Neuronal stem cell (in vitro differentiated cells): ENCODE measurements at regions not wholly inside any gene's neighbourhood (a gene's known extent, or its start where the extent isn't known, plus 50 kb on each side); places are given as distances from the start of the nearest gene placed in this dataset.

Experiments used
- DNase-seq: peaks from one replicate; pipeline ENCODE4 v3.0.0-alpha.2; 2013; ENCODE audit warnings: low spot score
- H2AFZ ChIP-seq: one replicate; pipeline ENCODE4 v1.6.1; 2013; ENCODE audit warnings: mild to moderate bottlenecking, low read length, inconsistent platforms
- H2AK5ac ChIP-seq: 2 replicates; pipeline ENCODE4 v1.6.1; 2013; ENCODE audit warnings: low read depth, mild to moderate bottlenecking, inconsistent platforms, low read length, moderate library complexity, mixed read lengths
- H2BK120ac ChIP-seq: 2 replicates; pipeline ENCODE4 v1.6.1; 2013; ENCODE audit warnings: low read depth, mild to moderate bottlenecking, inconsistent platforms, low read length, moderate library complexity, mixed read lengths
- H2BK12ac ChIP-seq: one replicate; pipeline ENCODE4 v1.6.1; 2013; ENCODE audit warnings: low read length, inconsistent platforms
- H2BK15ac ChIP-seq: 2 replicates; pipeline ENCODE4 v1.6.1; 2013; ENCODE audit warnings: mild to moderate bottlenecking, low read length, inconsistent platforms, mixed read lengths
- H2BK5ac ChIP-seq: one replicate; pipeline ENCODE4 v1.6.1; 2013; ENCODE audit warnings: inconsistent platforms, mild to moderate bottlenecking, low read length, moderate library complexity
- H3K14ac ChIP-seq: one replicate; pipeline ENCODE4 v1.6.1; 2013; ENCODE audit warnings: low read length, inconsistent platforms
- H3K18ac ChIP-seq: 2 replicates; pipeline ENCODE4 v1.6.1; 2013; ENCODE audit warnings: low read length, inconsistent platforms
- H3K23ac ChIP-seq: 2 replicates; pipeline ENCODE4 v1.6.1; 2013; ENCODE audit warnings: low read depth, mild to moderate bottlenecking, mixed read lengths, low read length, inconsistent platforms; ENCODE audit not compliant: poor library complexity
- H3K27ac ChIP-seq: replicated peaks from 3 replicates; pipeline ENCODE4 v1.5.1; 2013; ENCODE audit warnings: low read length, inconsistent platforms
- H3K27me3 ChIP-seq, 3 experiments: 2 replicates each; pipeline ENCODE4 v1.6.1; 2013; ENCODE audit warnings: low read length in 3 of 3, mild to moderate bottlenecking in 2 of 3, inconsistent platforms in 1 of 3, low read depth in 1 of 3, mixed read lengths in 1 of 3, moderate library complexity in 1 of 3; ENCODE audit not compliant: control insufficient read depth in 3 of 3, insufficient read depth in 3 of 3
- H3K36me3 ChIP-seq, 2 donors: replicated peaks in 1 of 2; 2 replicates each; pipeline ENCODE4 v1.6.1; 2013; ENCODE audit warnings: low read length in 2 of 2; ENCODE audit not compliant: control insufficient read depth in 2 of 2, insufficient read depth in 2 of 2
- H3K4ac ChIP-seq: 2 replicates; pipeline ENCODE4 v1.6.1; 2013; ENCODE audit warnings: inconsistent platforms, mild to moderate bottlenecking, low read length, moderate library complexity
- H3K4me1 ChIP-seq, 2 donors: 1 replicate in 1 of 2; 2 replicates in 1 of 2; pipeline ENCODE4 v1.6.1; 2013; ENCODE audit warnings: low read length in 2 of 2, low read depth in 1 of 2; ENCODE audit not compliant: control insufficient read depth in 2 of 2, insufficient read depth in 1 of 2
- H3K4me2 ChIP-seq: one replicate; pipeline ENCODE4 v1.6.1; 2013; ENCODE audit warnings: mild to moderate bottlenecking, low read length, inconsistent platforms; ENCODE audit not compliant: insufficient read depth, poor library complexity, severe bottlenecking
- H3K4me3 ChIP-seq, 2 donors: 2 replicates each; pipeline ENCODE4 v1.5.1; 2013; ENCODE audit warnings: low read length in 2 of 2, mild to moderate bottlenecking in 2 of 2, inconsistent platforms in 1 of 2, moderate library complexity in 1 of 2
- H3K79me1 ChIP-seq: one replicate; pipeline ENCODE4 v1.6.1; 2013; ENCODE audit warnings: low read depth, mild to moderate bottlenecking, inconsistent platforms, low read length, moderate library complexity
- H3K9ac ChIP-seq: one replicate; pipeline ENCODE4 v1.6.1; 2013; ENCODE audit warnings: mild to moderate bottlenecking, low read depth, low read length, inconsistent platforms; ENCODE audit not compliant: poor library complexity
- H3K9me3 ChIP-seq, 2 donors: replicated peaks in 1 of 2; 2 replicates each; pipeline versions ENCODE3 to v1.6.1; 2013; ENCODE audit warnings: low read length in 2 of 2, mild to moderate bottlenecking in 2 of 2, inconsistent platforms in 1 of 2, low read depth in 1 of 2, mixed read lengths in 1 of 2, moderate library complexity in 1 of 2; ENCODE audit not compliant: control insufficient read depth in 2 of 2, insufficient read depth in 1 of 2
- H4K8ac ChIP-seq: one replicate; pipeline ENCODE4 v1.6.1; 2013; ENCODE audit warnings: low read depth, mild to moderate bottlenecking, inconsistent platforms, low read length, moderate library complexity
- H4K91ac ChIP-seq: one replicate; pipeline ENCODE4 v1.6.1; 2013; ENCODE audit warnings: low read length, low read depth, mild to moderate bottlenecking, inconsistent platforms; ENCODE audit not compliant: poor library complexity
- WGBS, 2 donors: extraction: QIAGEN DNeasy Blood & Tissue Kit; methylation state at CpG; one replicate each; pipeline ENCODE4 v1.1.7; 2013; ENCODE audit warnings: missing lambda C conversion rate in 2 of 2, mixed read lengths in 1 of 2; ENCODE audit not compliant: insufficient read length in 2 of 2, insufficient replicate concordance in 1 of 2; ENCODE audit errors: extremely low coverage in 2 of 2; 5-methylcytosine and 5-hydroxymethylcytosine counted together

GRCh38 chr6:120493505-120493904 lies 840.8 kb downstream of the TBC1D32 start:
- no peak overlapping the region for H2AK5ac ChIP-seq
- no peaks in the 10 kb centered on the region for H3K36me3 ChIP-seq
- H3K4me2 ChIP-seq: no peak overlapping the region
- no peak overlapping the region for H4K91ac ChIP-seq
- H3K14ac ChIP-seq: no peak overlapping the region
- H2BK15ac ChIP-seq: no peak overlapping the region
- no peak for DNase-seq
- no peak overlapping the region for H3K27ac ChIP-seq
- H4K8ac ChIP-seq: no peak overlapping the region
- no peak overlapping the region for H2AFZ ChIP-seq
- no peak overlapping the region for H3K9ac ChIP-seq
- no peaks in the 10 kb centered on the region for H3K9me3 ChIP-seq
- H2BK5ac ChIP-seq: no peak overlapping the region
- no peaks in the 10 kb centered on the region for H3K27me3 ChIP-seq
- no peak overlapping the region for H3K23ac ChIP-seq
- H3K4me1 ChIP-seq: no peaks in the 10 kb centered on the region
- H2BK120ac ChIP-seq: no peak overlapping the region
- no peaks in the 10 kb centered on the region for H3K79me1 ChIP-seq
- no peak overlapping the region for H2BK12ac ChIP-seq
- no peak overlapping the region for H3K4ac ChIP-seq
- H3K18ac ChIP-seq: no peak overlapping the region
- H3K4me3 ChIP-seq: no peak overlapping the region

GRCh38 chr6:120489941-120490340 lies 844.3 kb downstream of the TBC1D32 start:
- Histone ChIP-seq H2BK5ac (no peak overlapping the region), H4K8ac (no peak overlapping the region), H3K4me2 (no peak overlapping the region), H3K27me3 (no peaks in the 10 kb centered on the region), H2BK120ac (no peak overlapping the region), H3K36me3 (no peaks in the 10 kb centered on the region), H2BK12ac (no peak overlapping the region), H3K79me1 (no peaks in the 10 kb centered on the region), H3K4ac (no peak overlapping the region), H3K4me3 (no peak overlapping the region), H2AFZ (no peak overlapping the region), H3K27ac (no peak overlapping the region), H3K18ac (no peak overlapping the region), H2AK5ac (no peak overlapping the region), H3K9ac (no peak overlapping the region), H3K9me3 (no peaks in the 10 kb centered on the region), H4K91ac (no peak overlapping the region), H2BK15ac (no peak overlapping the region), H3K4me1 (no peaks in the 10 kb centered on the region), H3K14ac (no peak overlapping the region), H3K23ac (no peak overlapping the region)
- no CpG with 5 or more reads among the region's 2 CpGs for WGBS, 2 donors
- no peak for DNase-seq

GRCh38 chr6:120484146-120484545 lies 850.1 kb downstream of the TBC1D32 start:
- H3K27ac ChIP-seq: no peak overlapping the region
- no CpG with 5 or more reads among the region's 2 CpGs for WGBS, 2 donors

GRCh38 chr6:120478650-120479049 lies 855.6 kb downstream of the TBC1D32 start:
- Histone ChIP-seq H2BK5ac (no peak overlapping the region), H3K9ac (no peak overlapping the region), H3K36me3 (no peaks in the 10 kb centered on the region), H3K27ac (no peak overlapping the region), H3K18ac (no peak overlapping the region), H4K91ac (no peak overlapping the region), H2AK5ac (no peak overlapping the region), H3K4me1 (no peaks in the 10 kb centered on the region), H3K23ac (no peak overlapping the region), H3K4me3 (no peak overlapping the region), H2BK12ac (no peak overlapping the region), H3K79me1 (no peaks in the 10 kb centered on the region), H3K4ac (no peak overlapping the region), H2AFZ (no peak overlapping the region), H4K8ac (no peak overlapping the region), H2BK15ac (no peak overlapping the region), H3K27me3 (no peaks in the 10 kb centered on the region), H3K9me3 (no peaks in the 10 kb centered on the region), H3K4me2 (no peak overlapping the region), H2BK120ac (no peak overlapping the region), H3K14ac (no peak overlapping the region)
- DNase-seq: no peak
- no CpG with 5 or more reads among the region's 1 CpG for WGBS, 2 donors

More at GRCh38 chr6:120484146-120484545, 850.1 kb downstream of the TBC1D32 start:
- Histone ChIP-seq H3K27me3 (no peaks in the 10 kb centered on the region), H3K18ac (no peak overlapping the region), H3K4me1 (no peaks in the 10 kb centered on the region), H3K14ac (no peak overlapping the region), H4K8ac (no peak overlapping the region), H3K9me3 (no peaks in the 10 kb centered on the region), H2AFZ (no peak overlapping the region), H3K9ac (no peak overlapping the region), H3K4me2 (no peak overlapping the region), H2BK5ac (no peak overlapping the region), H2AK5ac (no peak overlapping the region), H3K79me1 (no peaks in the 10 kb centered on the region), H2BK120ac (no peak overlapping the region), H4K91ac (no peak overlapping the region), H2BK12ac (no peak overlapping the region), H3K4ac (no peak overlapping the region), H2BK15ac (no peak overlapping the region), H3K4me3 (no peak overlapping the region), H3K36me3 (no peaks in the 10 kb centered on the region), H3K23ac (no peak overlapping the region)
- DNase-seq: no peak
